Endometrial microvascular endothelial cells (primary cell): ENCODE measurements at regions not wholly inside any gene's neighbourhood (a gene's known extent, or its start where the extent isn't known, plus 50 kb on each side); places are given as distances from the start of the nearest gene placed in this dataset.

Source experiments
- in situ Hi-C: cut with HindIII; loops from 2 replicates; pipeline ENCODE4 v1.10.0; 2017; ENCODE audit warnings: low sequenced_read_pairs, low pct_unique_long_range_greater_than_20kb; ENCODE audit errors: inconsistent ontology term

DNA sequence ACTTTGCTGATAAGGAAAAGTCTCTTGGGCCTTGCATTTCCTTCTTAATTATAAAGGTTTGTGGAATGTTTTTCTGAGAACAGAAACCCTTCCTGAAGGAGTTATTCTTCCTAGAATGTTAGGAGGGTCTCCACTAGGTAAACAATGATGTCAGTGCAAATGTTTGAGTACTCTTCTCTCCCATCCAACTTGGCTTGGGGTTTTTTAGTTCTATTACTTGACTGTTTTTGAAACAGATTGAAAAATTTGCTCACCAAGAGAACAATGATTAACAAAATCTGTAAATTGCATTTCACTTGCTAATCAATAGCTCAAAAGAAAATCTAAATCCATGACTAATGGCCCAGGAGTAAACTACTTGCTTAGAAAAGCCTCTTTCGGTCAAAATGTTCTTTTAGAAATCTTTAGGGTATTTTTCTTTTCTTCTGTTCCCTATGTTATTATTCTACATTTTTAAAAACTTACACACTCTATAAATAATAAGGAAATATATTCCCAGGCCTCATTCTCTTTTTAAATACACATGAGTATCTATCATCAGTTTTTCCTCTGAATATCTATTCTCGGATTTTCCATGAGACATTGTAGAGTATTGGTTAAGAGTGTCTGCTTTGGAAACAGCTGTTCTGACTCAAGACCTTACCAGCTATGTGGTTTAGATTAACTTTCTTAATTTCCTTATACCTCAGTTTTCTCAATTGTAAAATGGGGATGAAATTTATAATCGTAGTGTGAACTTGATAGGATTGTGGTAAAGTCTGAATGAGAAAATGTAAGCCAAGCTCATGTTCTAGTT is 234.2 kb upstream of the CITED2 start:
- in situ Hi-C loops = no loop called here

DNA sequence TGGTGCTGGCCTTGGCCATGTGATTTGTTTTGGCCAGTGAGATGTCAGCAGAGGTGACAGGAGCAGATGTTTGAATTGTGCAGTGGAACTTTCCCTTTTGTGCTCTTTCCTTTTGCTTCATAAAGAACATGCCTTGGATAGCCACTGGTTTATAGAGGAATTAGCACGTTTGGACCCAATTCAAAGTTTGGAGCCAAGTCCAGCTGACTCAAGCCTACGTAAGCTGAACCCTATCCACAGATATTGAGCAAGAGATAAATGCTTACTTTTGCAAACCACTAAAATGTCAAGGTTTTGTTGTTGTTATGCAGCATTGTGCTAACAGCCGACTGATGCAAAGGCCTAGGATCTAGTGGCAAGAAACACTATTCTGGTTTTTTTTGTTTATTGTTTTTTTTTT is 230.9 kb upstream of the CITED2 start:
- in situ Hi-C loops = no loop called here

DNA sequence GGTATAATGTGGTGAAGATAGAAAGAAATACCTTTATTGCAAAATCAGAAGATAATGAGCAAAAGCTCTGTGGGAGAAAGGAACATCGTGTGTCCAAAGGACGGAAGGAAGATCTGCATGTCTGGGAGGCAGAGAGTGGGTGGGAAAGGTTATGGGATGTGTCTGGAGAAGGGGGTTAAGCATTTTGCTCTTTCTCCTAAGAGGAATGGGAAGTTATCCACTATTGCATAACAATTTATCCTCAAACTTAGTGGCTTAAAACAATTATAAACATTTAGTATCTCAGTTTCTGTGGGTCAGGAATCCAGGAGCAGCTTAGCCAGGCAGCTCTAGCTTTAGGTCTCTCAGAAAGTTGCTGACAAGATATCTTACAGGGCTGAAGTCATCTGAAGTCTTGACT is 229.1 kb upstream of the CITED2 start:
- in situ Hi-C loops = no loop called here

- in situ Hi-C loops = no loop called here
These were observed 228.1 kb upstream of the CITED2 start for GRCh38 chr6:139602577-139602976.

DNA sequence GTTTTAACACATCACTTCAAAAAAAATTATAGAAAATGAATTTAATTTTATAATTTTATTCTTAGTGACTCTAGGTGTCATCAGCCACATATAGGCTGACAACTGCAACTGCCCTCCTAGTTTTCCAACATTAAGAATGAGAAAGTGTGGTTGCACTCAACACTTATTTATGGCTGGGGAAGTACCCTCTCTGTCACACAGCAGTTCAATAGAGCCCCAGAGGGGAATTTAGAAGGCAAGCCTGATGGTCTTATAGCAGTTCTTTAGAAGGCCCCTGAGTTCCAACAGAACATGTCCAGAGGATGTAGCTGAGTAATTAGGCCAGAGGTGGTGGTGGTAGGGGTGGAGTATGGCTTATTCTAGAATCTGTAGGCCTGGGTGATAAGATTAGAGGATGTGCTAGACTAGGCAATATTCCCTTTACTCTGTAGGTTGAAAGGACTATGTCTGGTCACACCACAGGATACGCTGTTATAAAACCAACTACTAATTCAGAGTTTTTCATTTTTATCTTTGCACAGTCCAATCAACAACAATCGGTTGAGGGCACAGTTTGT is 226.5 kb upstream of the CITED2 start:
- in situ Hi-C loops = no loop called here

DNA sequence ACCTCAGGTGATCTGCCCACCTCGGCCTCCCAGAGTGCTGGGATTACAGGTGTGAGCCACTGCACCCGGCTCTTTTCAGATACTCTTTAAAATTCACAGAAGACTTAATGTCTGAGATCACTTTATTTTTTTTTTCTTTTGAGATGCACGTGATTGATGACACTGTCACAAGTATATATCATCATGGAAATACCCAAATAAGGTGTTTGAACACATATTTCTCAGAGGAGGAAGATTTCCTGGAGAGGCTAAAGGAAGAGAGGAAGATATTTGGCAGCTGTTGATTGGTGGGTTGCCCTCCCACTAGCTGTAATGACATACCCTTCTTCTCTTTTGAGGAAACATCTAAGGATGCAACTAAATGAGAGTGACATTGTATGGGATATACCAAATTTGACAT is 225.9 kb upstream of the CITED2 start:
- in situ Hi-C loops = no loop called here

DNA sequence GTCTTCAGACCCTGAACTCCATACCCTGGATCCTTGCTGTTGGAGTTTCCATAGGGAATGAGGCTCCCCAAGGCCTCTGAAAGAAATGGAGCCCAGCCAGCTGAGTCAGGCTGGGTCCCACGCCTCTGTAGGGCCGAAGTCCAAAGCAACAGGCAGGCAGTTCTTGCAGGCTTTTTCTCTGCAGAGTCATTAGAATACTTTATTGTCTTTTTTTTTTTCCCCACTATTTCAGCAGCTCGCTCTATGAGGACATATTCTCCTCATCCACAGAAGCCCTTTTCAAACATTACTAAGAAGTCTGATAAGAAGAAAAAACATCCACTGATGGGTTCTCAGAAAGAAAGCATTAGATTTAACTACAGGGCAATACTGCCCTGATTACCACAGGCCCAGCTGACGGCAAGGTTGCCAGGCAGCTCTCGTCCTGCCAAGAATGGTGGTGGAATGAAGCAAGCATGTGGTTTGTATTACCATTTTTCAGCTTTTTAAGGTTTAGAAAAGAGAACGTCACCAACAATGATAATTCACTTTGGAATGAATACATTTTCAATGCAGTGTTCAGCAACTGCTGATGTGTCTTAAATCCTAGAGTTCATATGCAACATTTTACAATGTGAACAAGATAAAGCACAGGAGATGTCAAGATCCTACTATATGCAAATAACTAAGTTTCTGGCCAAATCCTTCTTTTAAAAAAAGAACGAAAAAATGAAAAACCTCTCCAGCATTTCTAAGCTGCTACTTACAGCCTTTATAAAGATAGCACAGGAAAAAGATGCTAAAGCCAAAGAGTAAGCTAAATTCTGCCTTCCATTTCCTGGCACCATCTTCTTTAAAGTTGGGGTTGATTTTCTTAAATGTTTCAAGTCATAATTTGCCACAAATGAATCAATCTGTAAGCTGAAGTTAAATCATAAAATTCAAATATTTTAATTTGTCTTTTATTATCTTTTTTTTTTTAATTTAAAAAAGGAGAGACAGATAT is 223.6 kb upstream of the CITED2 start:
- in situ Hi-C loops = no loop called here

DNA sequence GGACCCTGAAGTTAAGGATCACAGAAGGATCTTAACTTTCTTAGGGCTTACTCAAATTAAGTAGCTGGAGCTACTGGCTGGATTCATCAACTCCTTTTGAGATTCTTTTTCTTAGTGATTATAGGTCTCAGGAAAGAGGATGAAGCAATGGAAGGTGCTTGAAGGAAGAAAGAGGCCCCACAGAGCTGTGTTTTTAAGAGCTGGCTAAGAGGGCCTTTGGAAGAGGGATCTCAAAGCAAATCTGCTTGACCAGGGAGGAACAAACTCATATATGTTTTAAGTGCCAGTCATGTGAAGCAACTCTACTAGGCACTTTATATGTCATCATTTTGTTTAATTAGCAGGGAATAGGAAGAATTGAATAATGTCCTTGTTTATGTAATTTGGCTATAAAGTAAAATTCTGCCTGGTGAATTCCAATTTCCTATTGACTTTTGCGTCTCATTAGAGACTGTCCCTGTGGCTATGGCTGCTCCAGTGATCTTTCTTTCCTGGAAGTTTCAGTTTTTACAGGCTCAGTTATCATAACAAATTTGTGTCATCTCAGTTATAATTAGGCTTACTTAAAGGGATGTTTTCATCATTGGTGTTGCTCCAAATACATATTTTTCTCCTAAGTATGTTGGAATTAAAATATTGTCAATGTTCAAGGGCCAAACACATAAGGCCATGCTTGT is 222.8 kb upstream of the CITED2 start:
- in situ Hi-C loops = no loop called here

DNA sequence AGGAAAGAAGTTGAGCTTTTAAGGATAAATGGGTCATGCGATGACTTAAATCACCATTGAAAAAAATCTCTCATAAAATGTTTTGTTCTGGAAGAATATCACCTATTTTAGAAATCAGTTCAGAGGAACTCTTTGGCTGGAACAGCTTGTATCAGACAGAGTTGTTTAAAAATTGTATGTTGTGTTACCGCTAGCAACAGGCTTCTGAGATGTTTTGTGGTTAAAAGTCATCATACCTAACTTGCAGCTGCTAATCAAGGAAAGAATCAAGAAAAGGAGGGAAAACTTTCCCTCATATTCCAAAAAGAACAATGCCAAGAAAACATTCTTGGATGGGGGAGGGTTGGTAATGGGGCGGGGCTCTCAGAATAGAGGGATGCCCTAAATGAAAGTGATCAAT is 220.7 kb upstream of the CITED2 start:
- in situ Hi-C loops = no loop called here

DNA sequence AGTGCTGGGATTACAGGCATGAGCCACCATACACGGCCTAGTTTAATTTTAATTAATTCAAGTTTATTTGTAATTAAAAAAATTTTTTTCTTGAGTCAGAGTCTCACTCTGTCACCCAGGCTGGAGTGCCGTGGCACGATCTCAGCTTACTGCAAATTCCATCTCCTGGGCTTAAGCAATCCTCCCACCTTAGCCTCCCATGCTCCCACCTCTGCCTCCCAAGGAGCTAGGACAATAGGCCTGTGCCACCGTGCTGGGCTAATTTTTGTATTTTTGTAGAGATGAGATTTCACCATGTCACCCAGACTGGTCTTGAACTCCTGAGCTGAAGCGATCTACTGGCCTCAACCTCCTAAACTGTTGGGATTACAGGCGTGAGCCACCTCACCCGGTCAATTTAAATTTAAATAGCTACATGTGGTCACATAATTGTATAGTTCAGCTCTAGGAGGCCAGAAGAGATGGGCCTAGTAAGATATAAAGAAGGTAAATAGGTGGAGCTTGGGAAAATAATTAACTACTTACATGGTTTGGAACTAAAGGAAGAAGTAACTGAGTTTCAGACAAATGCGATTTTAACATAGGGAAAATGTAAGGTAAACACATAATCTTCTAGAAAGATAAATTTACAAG is 220.0 kb upstream of the CITED2 start:
- in situ Hi-C loops = no loop called here

DNA sequence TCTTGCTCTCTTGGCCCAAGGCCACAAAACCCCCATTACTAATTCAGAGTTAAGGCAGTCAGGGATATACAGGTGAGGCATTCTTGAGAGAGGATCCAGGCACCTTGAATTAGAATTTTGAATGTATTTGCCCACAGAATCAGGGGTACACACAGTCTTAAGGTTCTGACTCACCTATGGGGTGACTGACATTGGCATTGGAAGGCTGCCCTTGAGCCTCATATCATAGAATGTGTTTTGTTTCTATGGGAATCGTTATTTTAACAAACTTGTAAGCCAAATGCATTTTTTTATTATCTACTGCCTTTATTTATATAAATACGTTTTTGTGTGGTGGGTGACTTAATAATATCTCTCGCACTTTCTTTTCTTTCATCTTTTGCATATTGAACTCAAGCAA is 218.6 kb upstream of the CITED2 start:
- in situ Hi-C loops = no loop called here

DNA sequence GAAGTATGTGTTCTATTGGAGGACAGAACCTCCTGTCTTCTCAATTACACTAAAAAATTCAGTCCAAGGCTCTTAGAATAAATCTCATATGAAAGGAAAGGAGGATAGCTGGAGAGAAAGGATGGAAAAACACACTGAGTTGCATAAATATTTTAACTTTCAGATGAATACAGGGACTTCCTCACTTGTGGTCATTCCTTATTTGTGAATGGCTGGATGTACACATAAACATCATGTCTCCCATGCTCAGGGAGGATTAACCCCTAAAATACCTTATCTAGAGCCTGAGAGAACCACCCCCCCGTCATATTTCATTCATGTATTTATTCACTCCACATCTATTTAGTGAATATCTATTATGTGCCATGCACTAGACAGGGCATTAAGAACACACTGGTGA is 217.6 kb upstream of the CITED2 start:
- in situ Hi-C loops = no loop called here

DNA sequence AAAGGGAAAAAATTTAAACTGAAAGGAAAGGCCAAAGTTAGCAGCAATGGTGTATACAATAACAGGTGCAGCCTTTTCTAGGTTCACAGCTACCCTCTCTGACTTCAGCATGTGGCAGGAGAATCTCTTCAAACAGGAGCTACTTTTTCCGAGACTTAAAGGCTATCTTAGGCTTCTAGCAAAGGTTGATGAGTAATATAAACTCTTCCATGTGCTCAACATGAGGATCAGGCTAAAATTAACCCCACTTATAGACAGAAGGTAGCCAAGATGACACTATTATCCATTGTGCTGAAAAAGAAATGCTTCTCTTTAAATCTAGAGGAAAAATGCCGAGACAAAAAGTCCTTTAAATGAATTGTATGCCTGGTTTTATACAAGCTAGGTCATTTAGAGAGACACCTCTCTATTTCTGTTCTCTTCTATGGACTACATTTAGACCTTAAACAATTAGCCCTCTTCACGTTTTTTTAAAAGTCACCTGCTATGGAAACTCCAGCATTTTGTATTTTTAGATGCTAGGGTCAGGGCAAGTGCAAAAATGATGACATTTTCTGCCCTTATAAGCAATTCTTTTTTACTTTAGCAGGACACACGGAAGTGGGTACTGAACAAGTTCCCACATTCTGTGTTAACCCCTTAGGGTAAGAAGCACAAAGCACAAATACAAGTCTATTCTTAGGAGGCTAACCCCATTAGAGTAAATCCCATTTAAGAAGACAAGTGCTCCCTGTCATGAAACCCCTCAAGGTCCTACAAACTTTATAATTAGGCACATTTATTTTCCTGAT is 216.8 kb upstream of the CITED2 start:
- in situ Hi-C loops = no loop called here

GRCh38 chr6:139590206-139590605 is 215.8 kb upstream of the CITED2 start:
- in situ Hi-C loops = no loop called here

DNA sequence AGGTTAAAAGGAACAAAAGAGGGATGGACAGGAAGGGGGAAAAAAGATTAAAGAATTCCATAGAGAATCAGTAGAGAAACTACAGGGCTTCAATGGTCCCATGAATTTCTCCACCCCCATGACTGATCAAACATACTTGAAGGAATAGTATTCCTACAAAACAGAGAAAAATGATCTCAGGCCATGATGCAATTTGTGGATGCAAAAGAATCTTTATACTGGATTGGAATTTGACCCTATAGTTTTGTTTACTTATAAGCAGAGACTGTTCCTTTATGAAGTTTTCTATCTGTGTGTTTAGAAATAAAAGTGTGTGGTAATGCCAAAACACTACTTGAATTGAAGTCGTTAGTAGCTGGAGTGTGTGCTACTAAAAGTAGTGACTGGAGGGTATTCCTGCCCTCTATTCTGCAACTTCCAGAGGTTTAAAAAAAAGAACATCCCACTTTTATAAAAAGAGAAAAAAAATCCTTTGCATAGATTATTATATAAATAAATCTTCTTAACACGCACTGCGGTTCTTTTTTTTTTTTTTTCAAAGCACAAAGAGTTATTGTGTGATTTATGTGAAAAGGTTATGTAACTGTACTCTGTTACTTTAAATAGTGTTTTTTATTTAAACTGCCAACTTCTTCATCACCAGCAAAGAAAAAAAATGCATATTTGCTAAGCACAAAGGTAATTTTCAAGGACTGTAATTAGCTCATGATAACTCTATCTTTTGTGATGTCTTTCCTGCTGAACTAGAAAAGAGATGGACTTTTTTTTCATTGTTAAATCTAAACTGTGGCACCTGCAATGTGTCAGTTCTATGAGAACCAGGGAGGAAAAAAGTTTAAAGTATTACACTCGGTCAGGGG is 214.5 kb upstream of the CITED2 start:
- in situ Hi-C loops = no loop called here

- in situ Hi-C loops = no loop called here
These were observed 213.7 kb upstream of the CITED2 start for GRCh38 chr6:139588076-139588639.

DNA sequence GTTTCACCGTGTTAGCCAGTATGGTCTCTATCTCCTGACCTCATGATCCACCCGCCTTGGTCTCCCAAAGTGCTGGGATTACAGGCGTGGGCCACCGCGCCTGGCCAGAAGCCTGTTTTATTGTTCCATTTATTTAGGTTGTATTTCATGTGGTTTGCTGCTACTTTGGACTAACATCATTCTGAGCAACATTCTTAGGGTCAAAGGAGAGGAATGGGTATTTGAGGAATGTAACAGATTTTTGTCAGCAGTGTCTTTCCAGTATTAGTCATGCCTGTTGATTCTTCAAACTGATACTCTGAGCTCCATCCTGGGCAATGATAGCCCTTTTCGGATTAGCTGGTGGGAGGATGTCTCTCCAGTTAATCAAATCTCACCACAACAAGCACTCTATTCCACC is 213.0 kb upstream of the CITED2 start:
- in situ Hi-C loops = no loop called here
